SK-N-MC (cell line): ENCODE measurements at regions not wholly inside any gene's neighbourhood (a gene's known extent, or its start where the extent isn't known, plus 50 kb on each side); places are given as distances from the start of the nearest gene placed in this dataset.

ENCODE experiments used
- EZH2 ChIP-seq: fragments of 200-600 bp; sonication (generic); IDR thresholded peaks from one replicate; pipeline ENCODE4 v1.6.1; 2017; ENCODE audit warnings: antibody characterized with exemption
- FOXP2 ChIP-seq: optimal IDR thresholded peaks from 2 replicates; pipeline ENCODE3; 2011; ENCODE audit warnings: mild to moderate bottlenecking, moderate library complexity; ENCODE audit not compliant: insufficient read depth; ENCODE audit errors: extremely low read length, control extremely low read depth
- POLR2AphosphoS5 ChIP-seq: IDR thresholded peaks from 2 replicates; pipeline ENCODE4 v1.6.1; 2012; ENCODE audit warnings: mild to moderate bottlenecking, low read depth, low read length, borderline replicate concordance

GRCh38 chr2:7450188-7450832 is 533.1 kb downstream of the RNF144A start:
- TF ChIP-seq EZH2 (no peak), POLR2AphosphoS5 (no peak), FOXP2 (no peak)
